GM23248 (cell line): ENCODE measurements at regions not wholly inside any gene's neighbourhood (a gene's known extent, or its start where the extent isn't known, plus 50 kb on each side); places are given as distances from the start of the nearest gene placed in this dataset.
"Not testable (repeated sequence)": the region's sequence is repeated elsewhere in the genome, so short reads cannot be mapped to it uniquely, and the experiment has no call there.

Source experiments
- EZH2 ChIP-seq: fragments of 200-600 bp; sonication (generic); IDR thresholded peaks from 2 replicates; pipeline ENCODE4 v1.6.1; 2018; ENCODE audit warnings: antibody characterized with exemption, mild to moderate bottlenecking; ENCODE audit not compliant: insufficient read depth, poor library complexity, severe bottlenecking
- EZH2phosphoT487 ChIP-seq: fragments of 200-600 bp; sonication (generic); IDR thresholded peaks from 2 replicates; pipeline ENCODE4 v1.6.1; 2018; ENCODE audit warnings: antibody characterized with exemption, moderate library complexity, mild to moderate bottlenecking, low read depth; ENCODE audit not compliant: insufficient read depth

DNA sequence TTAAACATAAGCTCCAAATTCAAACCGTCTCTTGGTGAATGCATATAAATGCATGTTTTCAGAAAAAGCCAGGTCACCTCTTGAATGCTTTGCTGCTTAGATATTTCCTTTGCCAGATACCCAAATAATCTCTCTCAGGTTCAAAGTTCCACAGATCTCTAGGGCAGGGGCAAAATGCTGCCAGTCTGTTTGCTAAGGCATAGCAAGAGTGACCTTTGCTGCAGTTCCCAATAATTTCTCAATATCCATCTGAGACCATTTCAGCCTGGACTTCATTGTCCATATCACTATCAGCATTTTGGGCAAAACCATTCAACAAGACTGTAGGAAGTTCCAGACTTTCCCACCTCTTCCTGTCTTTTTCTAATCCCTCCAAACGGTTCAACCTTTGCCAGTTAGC is 1006.2 kb upstream of the KCND2 start:
- not testable (repeated sequence) for TF ChIP-seq EZH2phosphoT487, EZH2
